ENCODE measurements at regions not wholly inside any gene's neighbourhood (a gene's known extent, or its start where the extent isn't known, plus 50 kb on each side); places are given as distances from the start of the nearest gene placed in this dataset.

DNA sequence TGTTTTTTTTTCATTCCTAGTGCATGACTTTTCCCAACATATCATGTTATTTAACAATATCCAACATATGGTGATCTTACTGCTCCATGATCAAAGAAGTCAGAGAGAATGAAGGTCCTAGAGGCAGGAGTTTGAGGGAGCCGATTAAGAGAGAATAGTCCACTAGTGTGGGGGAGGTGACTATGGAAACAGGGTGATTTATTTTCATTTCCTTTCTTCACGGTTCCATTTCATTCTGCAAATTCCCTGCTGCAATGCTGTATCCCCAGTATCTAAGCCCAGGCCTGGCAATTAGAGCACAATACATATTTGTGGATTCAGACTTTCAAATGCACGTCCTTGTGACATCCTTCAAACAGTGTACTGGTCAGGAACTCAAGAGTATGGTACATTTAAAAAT is 91.4 kb downstream of the CD83 start:
- TF ChIP-seq TOX (CRISPR knock-in tag; IDR thresholded peaks at IDR 0.05; ENCODE audit: borderline replicate concordance), result no peak
- TF ChIP-seq ARNTL (CRISPR knock-in tag; IDR thresholded peaks at IDR 0.05; ENCODE audit: borderline replicate concordance, low read depth), result no peak
- no peak for TF ChIP-seq RARB (CRISPR knock-in tag; IDR thresholded peaks at IDR 0.05)
- TF ChIP-seq GLIS3 (CRISPR knock-in tag; IDR thresholded peaks at IDR 0.05), result no peak
- no peak for TF ChIP-seq ZFP30 (CRISPR knock-in tag; IDR thresholded peaks at IDR 0.05)
- TF ChIP-seq, protein P1, sequence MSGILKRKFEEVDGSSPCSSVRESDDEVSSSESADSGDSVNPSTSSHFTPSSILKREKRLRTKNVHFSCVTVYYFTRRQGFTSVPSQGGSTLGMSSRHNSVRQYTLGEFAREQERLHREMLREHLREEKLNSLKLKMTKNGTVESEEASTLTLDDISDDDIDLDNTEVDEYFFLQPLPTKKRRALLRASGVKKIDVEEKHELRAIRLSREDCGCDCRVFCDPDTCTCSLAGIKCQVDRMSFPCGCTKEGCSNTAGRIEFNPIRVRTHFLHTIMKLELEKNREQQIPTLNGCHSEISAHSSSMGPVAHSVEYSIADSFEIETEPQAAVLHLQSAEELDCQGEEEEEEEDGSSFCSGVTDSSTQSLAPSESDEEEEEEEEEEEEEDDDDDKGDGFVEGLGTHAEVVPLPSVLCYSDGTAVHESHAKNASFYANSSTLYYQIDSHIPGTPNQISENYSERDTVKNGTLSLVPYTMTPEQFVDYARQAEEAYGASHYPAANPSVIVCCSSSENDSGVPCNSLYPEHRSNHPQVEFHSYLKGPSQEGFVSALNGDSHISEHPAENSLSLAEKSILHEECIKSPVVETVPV (CRISPR knock-in tag; IDR thresholded peaks at IDR 0.05), result no peak
- TF ChIP-seq, protein P2, sequence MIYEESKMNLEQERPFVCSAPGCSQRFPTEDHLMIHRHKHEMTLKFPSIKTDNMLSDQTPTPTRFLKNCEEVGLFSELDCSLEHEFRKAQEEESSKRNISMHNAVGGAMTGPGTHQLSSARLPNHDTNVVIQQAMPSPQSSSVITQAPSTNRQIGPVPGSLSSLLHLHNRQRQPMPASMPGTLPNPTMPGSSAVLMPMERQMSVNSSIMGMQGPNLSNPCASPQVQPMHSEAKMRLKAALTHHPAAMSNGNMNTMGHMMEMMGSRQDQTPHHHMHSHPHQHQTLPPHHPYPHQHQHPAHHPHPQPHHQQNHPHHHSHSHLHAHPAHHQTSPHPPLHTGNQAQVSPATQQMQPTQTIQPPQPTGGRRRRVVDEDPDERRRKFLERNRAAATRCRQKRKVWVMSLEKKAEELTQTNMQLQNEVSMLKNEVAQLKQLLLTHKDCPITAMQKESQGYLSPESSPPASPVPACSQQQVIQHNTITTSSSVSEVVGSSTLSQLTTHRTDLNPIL (CRISPR knock-in tag; IDR thresholded peaks at IDR 0.05; ENCODE audit: low read depth), result no peak
- TF ChIP-seq SNAI2 (CRISPR knock-in tag; IDR thresholded peaks at IDR 0.05), result no peak
- no peak for TF ChIP-seq OSR1 (CRISPR knock-in tag; IDR thresholded peaks at IDR 0.05)
- no peak for TF ChIP-seq ZNF8 (CRISPR knock-in tag; IDR thresholded peaks at IDR 0.05)
- TF ChIP-seq ZFP3 (CRISPR knock-in tag; IDR thresholded peaks at IDR 0.05), result no peak
- TF ChIP-seq ZNF70 (CRISPR knock-in tag; IDR thresholded peaks at IDR 0.05), result no peak
- no peak for TF ChIP-seq ESRRG (CRISPR knock-in tag; IDR thresholded peaks at IDR 0.05)
- TF ChIP-seq PPARA (CRISPR knock-in tag; IDR thresholded peaks at IDR 0.05; ENCODE audit: borderline replicate concordance), result no peak
- ATAC-seq, result no peak

DNA sequence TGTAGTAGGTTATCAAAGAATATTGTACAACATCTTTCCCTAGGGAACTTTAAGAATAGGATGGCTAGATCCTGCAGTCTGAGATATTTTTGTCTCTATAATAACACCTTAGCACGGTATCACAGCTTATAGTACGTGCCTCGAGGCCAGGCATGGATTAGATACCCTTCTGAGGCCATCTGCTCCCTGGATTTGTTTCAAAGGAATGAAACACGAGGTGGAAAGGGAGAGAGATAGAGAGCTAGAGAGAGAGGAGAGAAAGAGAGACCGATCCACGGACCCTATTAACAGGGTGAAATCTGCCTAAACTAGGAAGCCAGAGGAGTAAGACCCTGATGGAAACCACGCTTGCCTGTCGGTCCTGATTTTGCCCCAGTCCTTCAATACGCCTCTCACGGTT is 92.5 kb downstream of the CD83 start:
- TF ChIP-seq ARNTL (CRISPR knock-in tag; IDR thresholded peaks at IDR 0.05; ENCODE audit: borderline replicate concordance, low read depth), result no peak
- TF ChIP-seq, protein P3, sequence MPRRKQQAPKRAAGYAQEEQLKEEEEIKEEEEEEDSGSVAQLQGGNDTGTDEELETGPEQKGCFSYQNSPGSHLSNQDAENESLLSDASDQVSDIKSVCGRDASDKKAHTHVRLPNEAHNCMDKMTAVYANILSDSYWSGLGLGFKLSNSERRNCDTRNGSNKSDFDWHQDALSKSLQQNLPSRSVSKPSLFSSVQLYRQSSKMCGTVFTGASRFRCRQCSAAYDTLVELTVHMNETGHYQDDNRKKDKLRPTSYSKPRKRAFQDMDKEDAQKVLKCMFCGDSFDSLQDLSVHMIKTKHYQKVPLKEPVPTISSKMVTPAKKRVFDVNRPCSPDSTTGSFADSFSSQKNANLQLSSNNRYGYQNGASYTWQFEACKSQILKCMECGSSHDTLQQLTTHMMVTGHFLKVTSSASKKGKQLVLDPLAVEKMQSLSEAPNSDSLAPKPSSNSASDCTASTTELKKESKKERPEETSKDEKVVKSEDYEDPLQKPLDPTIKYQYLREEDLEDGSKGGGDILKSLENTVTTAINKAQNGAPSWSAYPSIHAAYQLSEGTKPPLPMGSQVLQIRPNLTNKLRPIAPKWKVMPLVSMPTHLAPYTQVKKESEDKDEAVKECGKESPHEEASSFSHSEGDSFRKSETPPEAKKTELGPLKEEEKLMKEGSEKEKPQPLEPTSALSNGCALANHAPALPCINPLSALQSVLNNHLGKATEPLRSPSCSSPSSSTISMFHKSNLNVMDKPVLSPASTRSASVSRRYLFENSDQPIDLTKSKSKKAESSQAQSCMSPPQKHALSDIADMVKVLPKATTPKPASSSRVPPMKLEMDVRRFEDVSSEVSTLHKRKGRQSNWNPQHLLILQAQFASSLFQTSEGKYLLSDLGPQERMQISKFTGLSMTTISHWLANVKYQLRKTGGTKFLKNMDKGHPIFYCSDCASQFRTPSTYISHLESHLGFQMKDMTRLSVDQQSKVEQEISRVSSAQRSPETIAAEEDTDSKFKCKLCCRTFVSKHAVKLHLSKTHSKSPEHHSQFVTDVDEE (CRISPR knock-in tag; IDR thresholded peaks at IDR 0.05), result no peak
- ATAC-seq, result no peak

DNA sequence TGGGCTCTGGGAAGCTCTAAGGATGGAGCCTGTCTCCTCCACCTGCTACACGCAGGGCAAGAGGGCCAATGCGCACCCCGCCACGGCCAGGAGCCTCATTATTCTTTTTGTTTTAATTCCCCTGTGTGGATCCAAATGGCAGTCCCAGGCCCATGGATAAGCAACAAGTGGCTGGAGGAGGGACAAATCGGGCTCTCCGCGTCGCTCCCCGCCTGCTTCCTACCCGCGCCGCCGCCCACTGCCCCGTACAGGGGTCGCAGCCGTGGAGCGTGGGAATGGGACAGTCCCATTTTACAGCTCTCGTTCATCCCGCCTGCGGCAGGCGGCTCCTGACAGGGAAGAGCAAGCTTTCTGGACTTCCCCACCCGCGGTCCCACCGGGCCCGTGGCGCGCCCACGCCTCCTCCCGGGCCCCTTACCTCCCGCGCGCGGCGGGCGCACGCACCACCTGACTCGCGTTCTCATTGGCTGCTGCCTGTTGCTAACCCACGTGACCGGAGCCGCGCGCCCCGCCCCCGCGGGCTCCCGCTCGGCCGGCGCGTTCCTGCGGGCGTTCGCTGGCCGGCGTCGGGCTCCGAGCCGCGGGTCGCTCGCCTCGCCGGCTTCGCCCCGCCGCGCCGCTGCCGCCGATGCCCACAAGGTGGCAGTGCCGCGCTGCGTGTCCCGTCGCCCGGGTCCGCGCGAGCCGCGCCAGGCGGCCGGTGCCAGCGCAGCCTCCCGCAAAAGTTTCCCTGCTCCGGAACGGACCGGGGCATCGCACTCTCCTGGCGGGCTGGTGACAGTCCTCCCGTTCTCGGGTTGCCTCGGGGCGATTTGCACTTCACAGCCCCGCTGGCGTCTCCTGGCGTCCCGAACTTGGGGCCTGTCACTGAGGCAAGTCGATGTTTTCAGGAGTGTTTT is 93.3 kb downstream of the CD83 start:
- ATAC-seq, result peak; percentile 92
- TF ChIP-seq ZNF8 (CRISPR knock-in tag; IDR thresholded peaks at IDR 0.05), result no peak
- peak; percentile 74 for TF ChIP-seq ZFP3 (CRISPR knock-in tag; IDR thresholded peaks at IDR 0.05)
- TF ChIP-seq ISL1 (CRISPR knock-in tag; IDR thresholded peaks at IDR 0.05), result no peak
- TF ChIP-seq RARB (CRISPR knock-in tag; IDR thresholded peaks at IDR 0.05), result no peak

DNA sequence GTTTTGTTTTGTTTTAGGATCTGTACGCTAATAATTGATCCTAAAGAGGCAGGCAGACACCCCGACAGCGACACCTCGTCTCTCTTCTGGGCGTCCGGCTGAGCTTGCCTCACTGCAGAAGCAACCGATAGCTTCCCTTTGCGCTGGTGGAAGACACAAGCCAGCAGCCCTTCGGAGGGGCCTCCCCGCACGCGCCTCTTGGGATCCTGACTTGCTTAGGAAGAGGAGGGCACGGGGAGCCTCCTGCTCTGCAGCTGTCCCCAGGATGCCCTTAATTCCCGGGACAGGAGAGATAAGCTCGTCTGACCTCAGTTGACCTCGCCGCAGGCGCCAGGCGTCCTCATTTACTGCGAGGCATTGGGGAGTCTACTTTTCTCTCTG is 94.0 kb downstream of the CD83 start:
- peak; percentile 52 for ATAC-seq
- TF ChIP-seq ZFP3 (CRISPR knock-in tag; IDR thresholded peaks at IDR 0.05) (no peak), ISL1 (CRISPR knock-in tag; IDR thresholded peaks at IDR 0.05) (no peak), ZC3H10 (CRISPR knock-in tag; IDR thresholded peaks at IDR 0.05) (no peak), ARNTL (CRISPR knock-in tag; IDR thresholded peaks at IDR 0.05; ENCODE audit: borderline replicate concordance, low read depth) (no peak), OSR1 (CRISPR knock-in tag; IDR thresholded peaks at IDR 0.05) (no peak), TOX (CRISPR knock-in tag; IDR thresholded peaks at IDR 0.05; ENCODE audit: borderline replicate concordance) (no peak), GLIS3 (CRISPR knock-in tag; IDR thresholded peaks at IDR 0.05) (no peak), ESRRG (CRISPR knock-in tag; IDR thresholded peaks at IDR 0.05) (no peak), PPARA (CRISPR knock-in tag; IDR thresholded peaks at IDR 0.05; ENCODE audit: borderline replicate concordance) (no peak), CSDC2 (CRISPR knock-in tag; IDR thresholded peaks at IDR 0.05) (no peak), SNAI2 (CRISPR knock-in tag; IDR thresholded peaks at IDR 0.05) (no peak)
- TF ChIP-seq, protein P4, sequence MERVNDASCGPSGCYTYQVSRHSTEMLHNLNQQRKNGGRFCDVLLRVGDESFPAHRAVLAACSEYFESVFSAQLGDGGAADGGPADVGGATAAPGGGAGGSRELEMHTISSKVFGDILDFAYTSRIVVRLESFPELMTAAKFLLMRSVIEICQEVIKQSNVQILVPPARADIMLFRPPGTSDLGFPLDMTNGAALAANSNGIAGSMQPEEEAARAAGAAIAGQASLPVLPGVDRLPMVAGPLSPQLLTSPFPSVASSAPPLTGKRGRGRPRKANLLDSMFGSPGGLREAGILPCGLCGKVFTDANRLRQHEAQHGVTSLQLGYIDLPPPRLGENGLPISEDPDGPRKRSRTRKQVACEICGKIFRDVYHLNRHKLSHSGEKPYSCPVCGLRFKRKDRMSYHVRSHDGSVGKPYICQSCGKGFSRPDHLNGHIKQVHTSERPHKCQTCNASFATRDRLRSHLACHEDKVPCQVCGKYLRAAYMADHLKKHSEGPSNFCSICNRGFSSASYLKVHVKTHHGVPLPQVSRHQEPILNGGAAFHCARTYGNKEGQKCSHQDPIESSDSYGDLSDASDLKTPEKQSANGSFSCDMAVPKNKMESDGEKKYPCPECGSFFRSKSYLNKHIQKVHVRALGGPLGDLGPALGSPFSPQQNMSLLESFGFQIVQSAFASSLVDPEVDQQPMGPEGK (CRISPR knock-in tag; IDR thresholded peaks at IDR 0.05; ENCODE audit: borderline replicate concordance), result no peak
- TF ChIP-seq, protein P5, sequence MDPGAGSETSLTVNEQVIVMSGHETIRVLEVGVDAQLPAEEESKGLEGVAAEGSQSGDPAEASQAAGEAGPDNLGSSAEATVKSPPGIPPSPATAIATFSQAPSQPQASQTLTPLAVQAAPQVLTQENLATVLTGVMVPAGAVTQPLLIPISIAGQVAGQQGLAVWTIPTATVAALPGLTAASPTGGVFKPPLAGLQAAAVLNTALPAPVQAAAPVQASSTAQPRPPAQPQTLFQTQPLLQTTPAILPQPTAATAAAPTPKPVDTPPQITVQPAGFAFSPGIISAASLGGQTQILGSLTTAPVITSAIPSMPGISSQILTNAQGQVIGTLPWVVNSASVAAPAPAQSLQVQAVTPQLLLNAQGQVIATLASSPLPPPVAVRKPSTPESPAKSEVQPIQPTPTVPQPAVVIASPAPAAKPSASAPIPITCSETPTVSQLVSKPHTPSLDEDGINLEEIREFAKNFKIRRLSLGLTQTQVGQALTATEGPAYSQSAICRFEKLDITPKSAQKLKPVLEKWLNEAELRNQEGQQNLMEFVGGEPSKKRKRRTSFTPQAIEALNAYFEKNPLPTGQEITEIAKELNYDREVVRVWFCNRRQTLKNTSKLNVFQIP (CRISPR knock-in tag; IDR thresholded peaks at IDR 0.05; ENCODE audit: borderline replicate concordance, low read depth), result no peak
- TF ChIP-seq, protein P2 (CRISPR knock-in tag; IDR thresholded peaks at IDR 0.05; ENCODE audit: low read depth), result no peak
- TF ChIP-seq, protein P3 (CRISPR knock-in tag; IDR thresholded peaks at IDR 0.05), result no peak
